SK-N-MC (cell line): ENCODE measurements at regions not wholly inside any gene's neighbourhood (a gene's known extent, or its start where the extent isn't known, plus 50 kb on each side); places are given as distances from the start of the nearest gene placed in this dataset.

Experiments
- DNase-seq: peaks from one replicate; pipeline ENCODE4 v3.0.0-alpha.2; 2011; ENCODE audit warnings: low read depth, low spot score
- H3K27ac ChIP-seq: fragments of 200-600 bp; sonication (generic); 2 replicates; pipeline ENCODE4 v1.5.1; 2016; ENCODE audit warnings: mixed run types
- H3K36me3 ChIP-seq: fragments of 200-600 bp; sonication (generic); 2 replicates; pipeline ENCODE4 v1.6.1; 2017; ENCODE audit warnings: antibody characterized with exemption, low read length, mixed read lengths; ENCODE audit not compliant: insufficient read depth
- H3K4me3 ChIP-seq: fragments of 200-600 bp; sonication (generic); 2 replicates; pipeline ENCODE4 v1.5.1; 2016
- H3K9ac ChIP-seq: fragments of 200-600 bp; sonication (generic); 2 replicates; pipeline ENCODE4 v1.8.0; 2017; ENCODE audit warnings: mixed run types, mixed read lengths; ENCODE audit not compliant: insufficient read length
- H3K9me3 ChIP-seq: fragments of 200-600 bp; sonication (generic); 2 replicates; pipeline ENCODE4 v1.6.1; 2017; ENCODE audit warnings: low read depth, mild to moderate bottlenecking, antibody characterized with exemption, low read length, moderate library complexity, mixed read lengths
- EZH2 ChIP-seq: fragments of 200-600 bp; sonication (generic); IDR thresholded peaks from one replicate; pipeline ENCODE4 v1.6.1; 2017; ENCODE audit warnings: antibody characterized with exemption
- FOXP2 ChIP-seq: optimal IDR thresholded peaks from 2 replicates; pipeline ENCODE3; 2011; ENCODE audit warnings: mild to moderate bottlenecking, moderate library complexity; ENCODE audit not compliant: insufficient read depth; ENCODE audit errors: extremely low read length, control extremely low read depth
- POLR2AphosphoS5 ChIP-seq: IDR thresholded peaks from 2 replicates; pipeline ENCODE4 v1.6.1; 2012; ENCODE audit warnings: mild to moderate bottlenecking, low read depth, low read length, borderline replicate concordance

- no peak overlapping the region for H3K4me3 ChIP-seq
- no peak overlapping the region for H3K9ac ChIP-seq
- no peak for DNase-seq
- H3K27ac ChIP-seq, result no peak overlapping the region
- no peaks in the 10 kb centered on the region for H3K9me3 ChIP-seq
- no peaks in the 10 kb centered on the region for H3K36me3 ChIP-seq
- TF ChIP-seq POLR2AphosphoS5 (no peak), FOXP2 (no peak), EZH2 (no peak)
Observed at GRCh38 chr6:26241033-26241895, 123.7 kb upstream of the BTN3A2 start.

GRCh38 chr6:26243132-26243531 is 121.9 kb upstream of the BTN3A2 start:
- H3K9me3 ChIP-seq, result no peaks in the 10 kb centered on the region
- no peaks in the 10 kb centered on the region for H3K36me3 ChIP-seq
- TF ChIP-seq POLR2AphosphoS5, result no peak
- no peak for TF ChIP-seq EZH2
- no peak for TF ChIP-seq FOXP2
- H3K4me3 ChIP-seq, result no peak overlapping the region
- no peak for DNase-seq
- H3K9ac ChIP-seq, result no peak overlapping the region
- H3K27ac ChIP-seq, result no peak overlapping the region

- no peak for DNase-seq
- H3K9ac ChIP-seq, result no peak overlapping the region
- no peaks in the 10 kb centered on the region for H3K36me3 ChIP-seq
- no peak for TF ChIP-seq FOXP2
- TF ChIP-seq POLR2AphosphoS5, result no peak
- TF ChIP-seq EZH2, result no peak
- no peak overlapping the region for H3K27ac ChIP-seq
- no peaks in the 10 kb centered on the region for H3K9me3 ChIP-seq
- H3K4me3 ChIP-seq, result no peak overlapping the region
Observed at GRCh38 chr6:26243752-26244151, 121.2 kb upstream of the BTN3A2 start.

GRCh38 chr6:26246058-26246457 is 118.9 kb upstream of the BTN3A2 start:
- H3K36me3 ChIP-seq, result no peaks in the 10 kb centered on the region
- H3K27ac ChIP-seq, result no peak overlapping the region
- no peak overlapping the region for H3K4me3 ChIP-seq
- TF ChIP-seq POLR2AphosphoS5, result no peak
- TF ChIP-seq FOXP2, result no peak
- TF ChIP-seq EZH2, result no peak
- H3K9me3 ChIP-seq, result no peaks in the 10 kb centered on the region
- no peak overlapping the region for H3K9ac ChIP-seq
- no peak for DNase-seq

GRCh38 chr6:26246553-26246952 is 118.4 kb upstream of the BTN3A2 start:
- DNase-seq, result no peak
- no peaks in the 10 kb centered on the region for H3K9me3 ChIP-seq
- no peaks in the 10 kb centered on the region for H3K36me3 ChIP-seq
- H3K9ac ChIP-seq, result no peak overlapping the region
- TF ChIP-seq EZH2 (no peak), POLR2AphosphoS5 (no peak), FOXP2 (no peak)
- H3K27ac ChIP-seq, result no peak overlapping the region
- no peak overlapping the region for H3K4me3 ChIP-seq

GRCh38 chr6:26249707-26249956 is 115.4 kb upstream of the BTN3A2 start:
- H3K9ac ChIP-seq, result peak overlapping the region; percentile 76
- H3K9me3 ChIP-seq, result no peaks in the 10 kb centered on the region
- peak overlapping the region; percentile 87 for H3K27ac ChIP-seq
- DNase-seq, result no peak
- H3K36me3 ChIP-seq, result no peaks in the 10 kb centered on the region
- TF ChIP-seq POLR2AphosphoS5 (no peak), EZH2 (no peak), FOXP2 (no peak)
- H3K4me3 ChIP-seq, result peak overlapping the region; percentile 78

GRCh38 chr6:26249957-26250697 is 114.9 kb upstream of the BTN3A2 start:
- H3K4me3 ChIP-seq, result peak overlapping the region; percentile 78
- no peak for DNase-seq
- peak overlapping the region; percentile 87 for H3K27ac ChIP-seq
- no peak for TF ChIP-seq FOXP2
- peak; percentile 82 for TF ChIP-seq POLR2AphosphoS5
- no peak for TF ChIP-seq EZH2
- no peaks in the 10 kb centered on the region for H3K36me3 ChIP-seq
- H3K9ac ChIP-seq, result peak overlapping the region; percentile 76
- H3K9me3 ChIP-seq, result no peaks in the 10 kb centered on the region

GRCh38 chr6:26250698-26251044 is 114.3 kb upstream of the BTN3A2 start:
- Histone ChIP-seq H3K27ac (peak overlapping the region; percentile 87), H3K36me3 (no peaks in the 10 kb centered on the region), H3K4me3 (peak overlapping the region; percentile 78), H3K9ac (peak overlapping the region; percentile 76), H3K9me3 (no peaks in the 10 kb centered on the region)
- TF ChIP-seq FOXP2, result no peak
- TF ChIP-seq POLR2AphosphoS5, result no peak
- no peak for TF ChIP-seq EZH2
- no peak for DNase-seq

- DNase-seq, result no peak
- H3K27ac ChIP-seq, result peak overlapping the region; percentile 87
Observed at GRCh38 chr6:26251354-26252076, 113.5 kb upstream of the BTN3A2 start.

More at GRCh38 chr6:26251354-26252076, 113.5 kb upstream of the BTN3A2 start:
- peak; percentile 83 for TF ChIP-seq POLR2AphosphoS5
- TF ChIP-seq EZH2, result no peak
- Histone ChIP-seq H3K36me3 (no peaks in the 10 kb centered on the region), H3K4me3 (peak overlapping the region; percentile 78), H3K9ac (peak overlapping the region; percentile 73), H3K9me3 (no peaks in the 10 kb centered on the region)
